Mesodermal cell (in vitro differentiated cells): ENCODE measurements at regions not wholly inside any gene's neighbourhood (a gene's known extent, or its start where the extent isn't known, plus 50 kb on each side); places are given as distances from the start of the nearest gene placed in this dataset.

Experiments
- H3K27ac ChIP-seq: 2 replicates; pipeline ENCODE4 v1.7.0; 2013; ENCODE audit warnings: mild to moderate bottlenecking, low read depth, low read length, moderate library complexity; ENCODE audit not compliant: severe bottlenecking
- H3K36me3 ChIP-seq: 2 replicates; pipeline ENCODE4 v1.7.1; 2013; ENCODE audit warnings: mild to moderate bottlenecking, low read length, moderate library complexity; ENCODE audit not compliant: control insufficient read depth, insufficient read depth
- H3K4me1 ChIP-seq: one replicate; pipeline ENCODE4 v1.7.1; 2013; ENCODE audit warnings: mild to moderate bottlenecking, low read length; ENCODE audit not compliant: insufficient read depth, control insufficient read depth, poor library complexity, severe bottlenecking
- H3K4me3 ChIP-seq: 2 replicates; pipeline ENCODE4 v1.7.0; 2013; ENCODE audit warnings: low read length, control low read depth, mild to moderate bottlenecking; ENCODE audit not compliant: insufficient read depth, poor library complexity, severe bottlenecking; ENCODE audit errors: extremely low read depth
- H3K9me3 ChIP-seq: 2 replicates; pipeline ENCODE4 v1.7.1; 2013; ENCODE audit warnings: mild to moderate bottlenecking, low read length, moderate library complexity; ENCODE audit not compliant: control insufficient read depth
- WGBS, 2 experiments: methylation state at CpG; one replicate each; pipeline ENCODE4 v1.1.5; 2013; ENCODE audit warnings: missing lambda C conversion rate in 2 of 2; ENCODE audit not compliant: insufficient coverage in 2 of 2; 5-methylcytosine and 5-hydroxymethylcytosine counted together

DNA sequence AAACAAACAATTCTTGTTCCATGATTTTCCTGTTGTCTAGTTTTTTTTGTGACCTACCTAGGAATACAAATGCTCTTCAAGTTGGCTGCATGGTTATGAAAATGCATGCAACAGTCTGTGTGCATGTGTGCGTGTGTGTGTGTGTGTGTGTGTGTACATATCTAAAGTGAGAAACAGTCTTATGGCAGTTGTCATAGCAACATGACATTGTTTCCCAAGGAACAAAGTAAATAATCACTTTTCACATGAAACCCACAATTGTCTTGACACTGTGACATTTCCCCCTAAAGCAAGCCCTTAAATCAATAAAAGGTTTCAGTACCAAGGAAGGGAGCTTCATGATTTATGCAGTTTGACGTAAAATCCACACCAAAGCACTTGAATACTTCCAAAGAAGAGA is 758.4 kb downstream of the CDH8 start:
- no peaks in the 10 kb centered on the region for H3K36me3 ChIP-seq
- H3K9me3 ChIP-seq: no peaks in the 10 kb centered on the region
- no peak overlapping the region for H3K27ac ChIP-seq
- 91 to 100% methylated on average over 1 to 2 of the region's 2 CpGs for WGBS, 2 experiments
- H3K4me3 ChIP-seq: no peak overlapping the region
- no peaks in the 10 kb centered on the region for H3K4me1 ChIP-seq

DNA sequence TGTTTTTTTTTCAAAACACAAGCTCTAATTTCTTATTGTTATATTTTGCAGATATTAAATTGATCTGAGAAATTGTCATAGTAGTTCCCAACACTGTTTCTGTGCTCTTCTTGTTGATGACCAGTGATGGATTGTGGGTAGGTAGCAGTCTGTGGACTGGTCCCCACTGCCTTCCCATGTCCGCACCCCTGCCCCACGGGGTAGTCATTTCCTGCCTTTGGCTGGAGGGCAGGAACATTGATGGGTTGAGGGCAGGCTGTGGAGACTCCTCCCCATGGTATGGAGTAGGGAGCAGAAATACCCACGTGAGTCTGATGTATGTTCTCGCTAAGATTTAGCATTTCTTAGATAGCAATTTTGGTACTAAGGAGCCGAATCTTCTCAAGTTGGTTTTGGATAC is 762.0 kb downstream of the CDH8 start:
- H3K36me3 ChIP-seq: no peaks in the 10 kb centered on the region
- no peak overlapping the region for H3K27ac ChIP-seq
- no peaks in the 10 kb centered on the region for H3K4me1 ChIP-seq
- 86 to 94% methylated on average over 3 to 5 of the region's 5 CpGs for WGBS, 2 experiments
- no peak overlapping the region for H3K4me3 ChIP-seq
- no peaks in the 10 kb centered on the region for H3K9me3 ChIP-seq

- Histone ChIP-seq H3K9me3 (no peaks in the 10 kb centered on the region), H3K4me1 (no peaks in the 10 kb centered on the region), H3K4me3 (no peak overlapping the region), H3K36me3 (no peaks in the 10 kb centered on the region), H3K27ac (no peak overlapping the region)
Measured at GRCh38 chr16:61270726-61271125, 765.5 kb downstream of the CDH8 start.

DNA sequence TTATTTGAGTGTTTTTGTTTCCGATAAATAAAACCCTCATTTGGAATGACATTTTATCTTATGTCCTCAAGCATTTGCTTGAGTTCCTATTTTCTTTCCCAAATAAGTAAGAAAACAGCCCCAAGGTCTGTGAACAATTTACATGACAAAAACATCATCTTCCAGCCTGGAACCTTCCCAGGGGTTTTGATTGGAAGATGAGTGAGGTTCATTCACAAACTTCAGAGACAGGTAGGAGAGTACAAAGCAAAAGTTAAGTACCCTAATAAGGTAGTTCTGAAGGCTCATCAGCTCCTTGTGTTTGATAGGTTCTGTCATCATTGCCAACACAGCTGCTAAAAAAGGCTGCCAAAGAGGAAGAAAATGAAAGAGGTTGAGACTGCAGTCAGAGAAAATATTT is 772.8 kb downstream of the CDH8 start:
- Histone ChIP-seq H3K4me3 (no peak overlapping the region), H3K36me3 (no peaks in the 10 kb centered on the region), H3K9me3 (no peaks in the 10 kb centered on the region), H3K4me1 (no peaks in the 10 kb centered on the region), H3K27ac (no peak overlapping the region)
- no CpG with 5 or more reads among the region's 1 CpG for WGBS, 2 experiments

- H3K4me3 ChIP-seq: no peak overlapping the region
- H3K27ac ChIP-seq: no peak overlapping the region
- no peaks in the 10 kb centered on the region for H3K4me1 ChIP-seq
- no peaks in the 10 kb centered on the region for H3K36me3 ChIP-seq
- no CpG with 5 or more reads among the region's 3 CpGs for WGBS, 2 experiments
- H3K9me3 ChIP-seq: no peaks in the 10 kb centered on the region
Measured at GRCh38 chr16:61261315-61261714, 774.9 kb downstream of the CDH8 start.

GRCh38 chr16:61246592-61246991 is 789.6 kb downstream of the CDH8 start:
- no peaks in the 10 kb centered on the region for H3K4me1 ChIP-seq
- no peak overlapping the region for H3K27ac ChIP-seq
- no peaks in the 10 kb centered on the region for H3K36me3 ChIP-seq
- H3K9me3 ChIP-seq: no peaks in the 10 kb centered on the region
- WGBS, 2 experiments: 100% methylated on average over 1 of the region's 1 CpG; no CpG with 5 or more reads in 1 of the 2 experiments
- H3K4me3 ChIP-seq: no peak overlapping the region

- H3K4me1 ChIP-seq: no peaks in the 10 kb centered on the region
- WGBS, 2 experiments: 92% methylated on average over 4 to 5 of the region's 5 CpGs
- no peaks in the 10 kb centered on the region for H3K36me3 ChIP-seq
- no peak overlapping the region for H3K4me3 ChIP-seq
- no peaks in the 10 kb centered on the region for H3K9me3 ChIP-seq
- H3K27ac ChIP-seq: no peak overlapping the region
Measured at GRCh38 chr16:61243954-61244353, 792.3 kb downstream of the CDH8 start.

DNA sequence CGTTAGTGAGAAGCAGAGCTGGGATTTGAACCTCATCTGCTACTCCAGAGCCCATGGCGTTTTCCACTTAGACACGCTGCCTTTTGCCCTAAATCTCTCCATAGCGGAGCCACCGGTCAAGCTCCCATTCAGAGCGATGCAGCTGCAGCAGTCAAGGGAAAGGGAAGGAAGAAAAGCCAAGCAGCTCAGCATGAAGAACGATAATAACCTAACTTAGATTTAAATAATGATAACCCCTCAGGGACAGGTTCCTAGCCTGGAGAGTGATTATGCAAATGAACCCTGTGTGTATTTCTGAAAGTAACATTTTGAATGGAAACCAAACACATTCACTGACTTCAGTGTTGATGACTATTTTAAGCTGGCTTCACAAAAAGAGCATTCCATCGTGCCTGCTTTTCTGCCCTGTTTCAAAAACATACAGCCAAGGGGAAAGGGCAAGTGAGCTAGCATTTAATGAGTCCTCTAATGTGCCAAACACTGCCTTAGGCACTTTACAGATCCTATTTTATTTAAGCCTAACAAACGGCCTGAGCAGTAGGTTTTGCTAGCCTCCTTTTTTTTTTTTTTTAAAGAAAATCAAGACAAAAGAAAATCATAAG is 798.3 kb downstream of the CDH8 start:
- no peaks in the 10 kb centered on the region for H3K9me3 ChIP-seq
- H3K4me1 ChIP-seq: no peaks in the 10 kb centered on the region
- H3K27ac ChIP-seq: no peak overlapping the region
- no peaks in the 10 kb centered on the region for H3K36me3 ChIP-seq
- 83 to 85% methylated on average over 2 to 6 of the region's 9 CpGs for WGBS, 2 experiments
- no peak overlapping the region for H3K4me3 ChIP-seq

GRCh38 chr16:61233713-61234112 is 802.5 kb downstream of the CDH8 start:
- 79% methylated on average over 2 of the region's 3 CpGs; no CpG with 5 or more reads in 1 of the 2 experiments for WGBS, 2 experiments
- H3K9me3 ChIP-seq: no peaks in the 10 kb centered on the region
- no peaks in the 10 kb centered on the region for H3K4me1 ChIP-seq

DNA sequence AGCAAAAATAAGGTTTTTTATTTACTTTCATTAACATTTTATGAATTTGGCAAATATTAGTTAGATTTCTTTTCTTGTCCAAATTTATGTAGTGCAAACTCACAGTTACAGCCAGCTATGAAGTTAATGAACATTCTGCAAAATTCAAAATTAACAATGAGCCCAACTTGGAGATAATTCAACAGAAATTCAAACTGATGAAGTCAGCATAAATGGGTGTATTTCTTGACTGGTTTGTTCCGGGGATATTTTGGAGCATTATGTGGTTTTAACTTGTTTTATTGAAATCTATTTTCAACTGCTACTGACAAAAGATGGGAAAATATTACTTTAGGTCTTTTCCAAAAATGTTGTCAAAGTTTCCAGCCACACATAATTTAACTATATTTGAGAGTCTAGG is 807.9 kb downstream of the CDH8 start:
- H3K4me3 ChIP-seq: no peak overlapping the region
- H3K4me1 ChIP-seq: no peaks in the 10 kb centered on the region
- WGBS, 2 experiments: no CpG with 5 or more reads among the region's 1 CpG
- H3K27ac ChIP-seq: no peak overlapping the region
- H3K9me3 ChIP-seq: no peaks in the 10 kb centered on the region
- no peaks in the 10 kb centered on the region for H3K36me3 ChIP-seq

More at GRCh38 chr16:61233713-61234112, 802.5 kb downstream of the CDH8 start:
- no peaks in the 10 kb centered on the region for H3K36me3 ChIP-seq
- no peak overlapping the region for H3K27ac ChIP-seq
- no peak overlapping the region for H3K4me3 ChIP-seq

GRCh38 chr16:61215605-61216004 is 820.6 kb downstream of the CDH8 start:
- H3K36me3 ChIP-seq: no peaks in the 10 kb centered on the region
- no peaks in the 10 kb centered on the region for H3K9me3 ChIP-seq
- H3K27ac ChIP-seq: no peak overlapping the region
- WGBS, 2 experiments: 80 to 88% methylated on average over 1 to 2 of the region's 3 CpGs
- H3K4me1 ChIP-seq: no peaks in the 10 kb centered on the region
- H3K4me3 ChIP-seq: no peak overlapping the region
